Coronary artery (tissue), 2 donors: ENCODE measurements at regions not wholly inside any gene's neighbourhood (a gene's known extent, or its start where the extent isn't known, plus 50 kb on each side); places are given as distances from the start of the nearest gene placed in this dataset.
A peak's percentile ranks its signal among the peaks of the same experiment; 100 is the strongest.
"Not testable (repeated sequence)": the region's sequence is repeated elsewhere in the genome, so short reads cannot be mapped to it uniquely, and the experiment has no call there.

Source experiments
- DNase-seq: peaks from one replicate; pipeline ENCODE4 v3.0.0-alpha.2; 2017; ENCODE audit warnings: low spot score
- H3K27ac ChIP-seq, 2 donors: fragments of 200-600 bp; sonication (generic); one replicate each; pipeline ENCODE4 v1.5.1; 2016 to 2019
- H3K4me3 ChIP-seq: fragments of 200-600 bp; sonication (generic); 2 replicates; pipeline ENCODE4 v1.5.1; 2016; ENCODE audit warnings: mild to moderate bottlenecking, moderate library complexity
- TF ChIP-seq, protein P1 (sequence below): fragments of 200-600 bp; sonication (generic); IDR thresholded peaks from one replicate; pipeline ENCODE4 v1.5.1; 2019; ENCODE audit warnings: antibody characterized with exemption

DNA sequence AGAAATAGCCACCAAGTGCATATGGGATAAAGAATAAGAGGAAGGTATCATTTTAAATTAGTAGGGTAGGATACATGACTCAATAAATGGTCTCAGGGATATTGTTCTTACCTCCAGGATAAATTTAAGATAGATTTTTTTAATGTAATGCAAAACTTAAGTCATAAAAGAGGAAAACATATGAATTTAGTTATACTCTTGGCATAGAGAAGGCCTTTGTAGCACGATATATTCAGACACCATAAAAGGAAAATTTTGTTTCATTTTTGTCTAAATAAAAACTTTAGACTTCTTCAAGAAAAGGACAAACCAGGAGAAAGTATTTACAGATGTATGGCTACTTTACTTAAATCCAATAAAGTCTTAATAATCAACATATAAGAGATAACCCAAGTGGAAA is 78.5 kb upstream of the CAB39 start:
- no peak for DNase-seq
- TF ChIP-seq, protein P1, sequence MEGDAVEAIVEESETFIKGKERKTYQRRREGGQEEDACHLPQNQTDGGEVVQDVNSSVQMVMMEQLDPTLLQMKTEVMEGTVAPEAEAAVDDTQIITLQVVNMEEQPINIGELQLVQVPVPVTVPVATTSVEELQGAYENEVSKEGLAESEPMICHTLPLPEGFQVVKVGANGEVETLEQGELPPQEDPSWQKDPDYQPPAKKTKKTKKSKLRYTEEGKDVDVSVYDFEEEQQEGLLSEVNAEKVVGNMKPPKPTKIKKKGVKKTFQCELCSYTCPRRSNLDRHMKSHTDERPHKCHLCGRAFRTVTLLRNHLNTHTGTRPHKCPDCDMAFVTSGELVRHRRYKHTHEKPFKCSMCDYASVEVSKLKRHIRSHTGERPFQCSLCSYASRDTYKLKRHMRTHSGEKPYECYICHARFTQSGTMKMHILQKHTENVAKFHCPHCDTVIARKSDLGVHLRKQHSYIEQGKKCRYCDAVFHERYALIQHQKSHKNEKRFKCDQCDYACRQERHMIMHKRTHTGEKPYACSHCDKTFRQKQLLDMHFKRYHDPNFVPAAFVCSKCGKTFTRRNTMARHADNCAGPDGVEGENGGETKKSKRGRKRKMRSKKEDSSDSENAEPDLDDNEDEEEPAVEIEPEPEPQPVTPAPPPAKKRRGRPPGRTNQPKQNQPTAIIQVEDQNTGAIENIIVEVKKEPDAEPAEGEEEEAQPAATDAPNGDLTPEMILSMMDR = no peak
- no peak overlapping the region for H3K4me3 ChIP-seq
- no peak overlapping the region for H3K27ac ChIP-seq

DNA sequence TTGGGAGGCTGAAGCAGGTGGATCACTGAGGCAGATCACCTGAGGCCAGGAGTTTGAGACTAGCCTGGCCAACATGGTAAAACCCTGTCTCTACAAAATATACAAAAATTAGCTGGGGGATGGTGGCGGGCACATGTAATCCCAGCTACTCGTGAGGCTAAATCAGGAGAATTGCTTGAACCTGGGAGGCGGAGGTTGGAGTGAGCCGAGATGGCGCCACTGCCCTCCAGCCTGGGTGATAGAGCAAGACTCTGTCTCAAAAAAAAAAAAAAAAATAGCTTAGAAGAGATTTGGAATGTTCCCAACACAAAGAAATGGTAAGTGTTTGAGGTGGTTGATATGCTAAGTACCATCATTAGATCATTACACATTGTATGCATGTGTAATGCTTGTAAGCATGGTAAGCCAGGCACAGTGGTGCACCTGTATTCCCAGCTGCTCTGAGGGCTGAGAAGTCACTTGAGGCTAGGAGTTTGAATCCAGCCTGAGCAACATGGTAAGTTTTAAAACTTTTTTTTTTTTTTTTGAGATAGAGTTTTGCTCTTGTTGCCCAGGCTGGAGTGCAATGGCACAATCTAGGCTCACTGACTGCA is 77.8 kb upstream of the CAB39 start:
- DNase-seq, H3K27ac ChIP-seq: not testable (repeated sequence)

DNA sequence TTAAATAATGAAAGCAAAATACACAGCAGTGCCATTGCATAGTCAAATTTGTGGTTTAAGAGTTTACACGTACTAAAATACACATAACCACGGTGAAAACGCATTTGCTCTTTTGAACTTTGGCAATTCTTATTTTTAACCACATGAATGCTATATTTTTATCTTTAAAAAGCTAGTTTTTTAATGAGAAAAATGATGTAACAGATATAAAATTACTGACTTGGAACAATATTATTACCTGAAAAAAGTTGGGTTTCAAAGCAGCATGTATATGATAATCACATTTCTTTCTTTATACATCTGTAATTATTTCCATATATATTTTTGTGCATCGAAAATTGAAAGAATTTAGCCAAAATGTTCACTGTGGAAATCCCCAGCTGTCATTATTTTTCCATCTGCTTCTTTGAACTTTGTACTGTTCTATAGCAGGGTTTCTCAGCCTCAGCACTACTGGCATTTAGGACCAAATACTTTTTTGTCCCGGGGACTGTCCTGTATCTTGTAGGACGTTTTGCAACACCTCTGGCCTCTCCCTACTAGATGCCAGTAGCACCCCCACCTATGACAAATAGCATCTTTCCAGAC is 75.9 kb upstream of the CAB39 start:
- no peak overlapping the region for H3K4me3 ChIP-seq
- H3K27ac ChIP-seq = no peak overlapping the region
- TF ChIP-seq, protein P1 = no peak
- no peak for DNase-seq

More for the DNA sequence above, 77.8 kb upstream of the CAB39 start:
- H3K4me3 ChIP-seq = not testable (repeated sequence)

DNA sequence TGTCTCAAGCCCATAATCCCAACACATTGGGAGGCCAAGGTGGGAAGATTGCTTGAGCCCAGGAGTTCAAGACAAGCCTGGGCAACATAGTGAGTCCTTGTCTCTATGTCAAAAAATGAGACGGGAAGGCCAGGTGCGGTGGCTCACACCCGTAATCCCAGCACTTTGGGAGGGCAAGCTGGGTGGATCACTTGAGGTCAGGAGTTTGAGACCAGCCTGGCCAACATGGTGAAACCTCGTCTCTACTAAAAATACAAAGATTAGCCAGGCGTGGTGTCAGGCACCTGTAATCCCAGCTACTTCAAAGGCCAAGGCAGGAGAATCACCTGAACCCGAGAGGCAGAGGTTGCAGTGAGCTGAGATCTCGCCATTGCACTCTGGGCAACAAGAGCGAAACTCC is 75.2 kb upstream of the CAB39 start:
- not testable (repeated sequence) for H3K27ac ChIP-seq, H3K4me3 ChIP-seq, DNase-seq

DNA sequence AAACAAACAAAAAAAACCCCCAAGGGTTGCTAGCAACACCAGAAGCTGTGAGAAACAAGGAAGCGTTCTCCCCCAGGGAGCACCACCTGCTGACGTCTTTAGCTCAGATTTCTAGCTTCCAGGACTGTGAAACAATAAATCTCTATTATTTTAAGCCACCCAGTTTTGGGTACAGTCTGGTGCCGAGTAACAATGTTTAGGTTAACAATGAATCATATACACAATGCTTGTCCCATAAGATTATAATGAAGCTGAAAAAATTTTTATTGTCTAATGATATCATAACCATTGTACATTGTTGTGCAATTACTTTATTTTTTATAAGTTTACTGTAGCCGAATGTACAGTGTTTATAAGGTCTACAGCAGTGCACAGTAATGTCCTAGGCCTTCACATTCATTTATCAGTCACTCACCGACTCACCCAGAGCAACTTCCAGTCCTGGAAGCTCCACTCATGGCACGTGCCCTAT is 72.1 kb upstream of the CAB39 start:
- Histone ChIP-seq H3K27ac (no peak overlapping the region), H3K4me3 (no peak overlapping the region)
- TF ChIP-seq, protein P1 = no peak
- peak; percentile 8 for DNase-seq

DNA sequence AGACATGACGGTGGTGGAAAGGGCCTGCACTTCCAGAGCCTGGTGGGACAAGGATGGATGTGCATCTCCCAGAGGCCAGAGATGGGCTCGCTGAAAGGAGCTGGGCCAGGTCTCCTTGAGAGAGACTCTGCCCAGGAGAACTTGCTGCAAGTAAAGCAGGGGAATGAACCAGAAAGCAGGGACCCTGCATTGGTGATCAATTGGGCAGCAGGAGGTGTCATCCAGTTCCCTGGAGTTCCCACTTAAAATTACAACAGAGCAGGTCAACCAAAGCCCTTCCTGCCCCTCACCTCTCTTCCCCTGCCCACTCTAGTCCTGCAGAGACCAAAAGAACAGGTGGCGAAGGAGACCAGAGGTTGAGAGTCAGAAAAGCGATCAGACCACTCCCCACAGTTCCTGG is 69.7 kb upstream of the CAB39 start:
- peak overlapping the region in 1 of 2 donors; percentile 28 for H3K27ac ChIP-seq

DNA sequence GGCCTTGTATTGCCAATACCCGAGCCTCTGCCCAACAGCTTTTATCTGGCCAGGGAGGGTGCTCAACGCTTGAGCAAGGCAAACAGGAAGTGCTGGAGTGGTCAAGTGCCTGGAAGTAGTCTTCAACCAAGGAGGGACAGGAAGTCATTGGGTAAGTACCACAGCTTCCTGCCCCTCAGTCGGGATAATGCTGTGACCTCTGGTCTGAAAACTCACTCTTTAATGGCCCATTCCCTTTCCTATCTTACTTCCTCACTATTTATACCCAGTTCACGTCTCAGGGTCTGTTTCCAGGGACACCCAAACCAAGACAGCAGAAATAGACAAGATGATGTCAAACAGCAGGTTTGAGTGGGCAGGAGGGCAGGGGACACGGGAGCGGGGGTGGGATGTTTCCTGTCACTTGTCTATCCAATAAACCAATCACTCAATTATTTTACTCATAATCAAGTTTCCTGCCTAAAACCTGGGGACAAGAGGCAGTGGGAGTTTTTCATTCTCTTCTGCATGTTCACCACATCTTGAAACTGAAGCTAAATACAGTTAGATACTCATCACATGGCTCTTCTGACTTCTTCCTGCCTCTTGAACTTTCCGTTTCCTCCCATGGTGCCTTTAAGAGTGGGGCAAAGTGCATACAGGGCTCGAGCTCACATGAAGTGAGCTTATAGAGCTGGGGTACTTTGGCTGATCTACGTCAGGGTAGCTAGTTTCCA is 68.9 kb upstream of the CAB39 start:
- TF ChIP-seq, protein P1 = no peak
- peak overlapping the region in 1 of 2 donors; percentile 36 for H3K27ac ChIP-seq
- no peak overlapping the region for H3K4me3 ChIP-seq
- peak; percentile 70 for DNase-seq

More for the DNA sequence above, 69.7 kb upstream of the CAB39 start:
- DNase-seq = peak; percentile 58
- TF ChIP-seq, protein P1 = no peak
- no peak overlapping the region for H3K4me3 ChIP-seq
